Neural cell (in vitro differentiated cells): ENCODE measurements at regions not wholly inside any gene's neighbourhood (a gene's known extent, or its start where the extent isn't known, plus 50 kb on each side); places are given as distances from the start of the nearest gene placed in this dataset.

Source experiments
- H2AFZ ChIP-seq: fragments of 200-600, 300-800 bp; sonication (generic), shearing (Covaris generic); 2 replicates; pipeline ENCODE4 v1.6.0; 2014; ENCODE audit warnings: low read depth, mild to moderate bottlenecking, antibody characterized with exemption, low read length, moderate library complexity
- H3F3A ChIP-seq: fragments of 200-600 bp; shearing (Covaris generic); 2 replicates; pipeline ENCODE4 v1.6.1; 2016; ENCODE audit warnings: mild to moderate bottlenecking, moderate library complexity, mixed read lengths, antibody characterized with exemption, low read length; ENCODE audit not compliant: insufficient read depth, poor library complexity, severe bottlenecking
- H3K27ac ChIP-seq: fragments of 200-600, 300-800 bp; sonication (generic), shearing (Covaris generic); 2 replicates; pipeline ENCODE4 v1.5.1; 2014; ENCODE audit warnings: mild to moderate bottlenecking, low read length, moderate library complexity
- H3K27me3 ChIP-seq: fragments of 300-800, 200-600 bp; sonication (generic), shearing (Covaris generic); 2 replicates; pipeline ENCODE4 v1.6.0; 2014; ENCODE audit warnings: mild to moderate bottlenecking, low read depth, low read length, moderate library complexity; ENCODE audit not compliant: insufficient read depth
- H3K36me3 ChIP-seq: fragments of 300-800, 200-600 bp; sonication (generic), shearing (Covaris generic); 2 replicates; pipeline ENCODE4 v1.5.1; 2014; ENCODE audit warnings: mild to moderate bottlenecking, antibody characterized with exemption, low read length, moderate library complexity; ENCODE audit not compliant: insufficient read depth
- H3K4me2 ChIP-seq: fragments of 300-800, 200-600 bp; sonication (generic), shearing (Covaris generic); 2 replicates; pipeline ENCODE4 v1.6.0; 2014; ENCODE audit warnings: mild to moderate bottlenecking, low read length
- H3K4me3 ChIP-seq: fragments of 300-800, 200-600 bp; sonication (generic), shearing (Covaris generic); 2 replicates; pipeline ENCODE4 v1.5.1; 2014; ENCODE audit warnings: mild to moderate bottlenecking, low read length, moderate library complexity
- H3K79me2 ChIP-seq: fragments of 200-600 bp; shearing (Covaris generic); replicated peaks from 2 replicates; pipeline ENCODE4 v1.6.0; 2014; ENCODE audit warnings: mild to moderate bottlenecking, low read length, moderate library complexity; ENCODE audit not compliant: insufficient read depth
- H3K9ac ChIP-seq: fragments of 300-800, 200-600 bp; sonication (generic), shearing (Covaris generic); 2 replicates; pipeline ENCODE4 v1.6.1; 2016; ENCODE audit warnings: mild to moderate bottlenecking, low read length, mixed read lengths
- H3K9me2 ChIP-seq: fragments of 200-600 bp; shearing (Covaris generic); 2 replicates; pipeline ENCODE4 v1.6.1; 2016; ENCODE audit warnings: mild to moderate bottlenecking, low read length, mixed read lengths; ENCODE audit not compliant: insufficient read depth
- H3K9me3 ChIP-seq: fragments of 200-600, 300-800 bp; sonication (generic), shearing (Covaris generic); 2 replicates; pipeline ENCODE4 v1.6.1; 2016; ENCODE audit warnings: mild to moderate bottlenecking, mixed run types, low read length, moderate library complexity, mixed read lengths
- H4K20me1 ChIP-seq: fragments of 200-600 bp; shearing (Covaris generic); 2 replicates; pipeline ENCODE4 v1.6.1; 2016; ENCODE audit warnings: mild to moderate bottlenecking, mixed run types; ENCODE audit not compliant: insufficient read depth
- CTCF ChIP-seq: fragments of 450-650 bp; IDR thresholded peaks from 2 replicates; pipeline ENCODE4 v1.5.1; 2014; ENCODE audit warnings: antibody characterized with exemption, mild to moderate bottlenecking, moderate library complexity; ENCODE audit not compliant: poor library complexity, severe bottlenecking
- EP300 ChIP-seq: fragments of 450-650 bp; conservative IDR thresholded peaks from 2 replicates; pipeline ENCODE4 v1.6.1; 2014; ENCODE audit warnings: antibody characterized with exemption, mild to moderate bottlenecking, moderate library complexity; ENCODE audit not compliant: poor library complexity, severe bottlenecking
- EZH2 ChIP-seq: fragments of 200-600, 300-800 bp; shearing (Covaris generic), sonication (generic); IDR thresholded peaks from 2 replicates; pipeline ENCODE4 v1.6.1; 2014; ENCODE audit warnings: antibody characterized with exemption, low read length, borderline replicate concordance, mild to moderate bottlenecking; ENCODE audit not compliant: insufficient read depth, poor library complexity, severe bottlenecking
- MXI1 ChIP-seq: fragments of 450-650 bp; conservative IDR thresholded peaks from 2 replicates; pipeline ENCODE4 v1.6.1; 2014; ENCODE audit warnings: antibody characterized with exemption, mild to moderate bottlenecking; ENCODE audit not compliant: poor library complexity, severe bottlenecking
- POLR2AphosphoS5 ChIP-seq: IDR thresholded peaks from 2 replicates; pipeline ENCODE4 v1.6.1; 2012
- RAD21 ChIP-seq: fragments of 450-650 bp; conservative IDR thresholded peaks from 2 replicates; pipeline ENCODE4 v1.6.1; 2014; ENCODE audit warnings: antibody characterized with exemption, mild to moderate bottlenecking, moderate library complexity
- SMC3 ChIP-seq: fragments of 450-650 bp; conservative IDR thresholded peaks from 2 replicates; pipeline ENCODE4 v1.6.1; 2014; ENCODE audit warnings: antibody characterized with exemption, mild to moderate bottlenecking, moderate library complexity; ENCODE audit not compliant: poor library complexity
- TAF1 ChIP-seq: IDR thresholded peaks from 2 replicates; pipeline ENCODE4 v1.6.1; 2012; ENCODE audit warnings: low read depth
- TF ChIP-seq, protein P1 (sequence below): IDR thresholded peaks from 2 replicates; pipeline ENCODE4 v1.6.1; 2012; ENCODE audit warnings: borderline replicate concordance

DNA sequence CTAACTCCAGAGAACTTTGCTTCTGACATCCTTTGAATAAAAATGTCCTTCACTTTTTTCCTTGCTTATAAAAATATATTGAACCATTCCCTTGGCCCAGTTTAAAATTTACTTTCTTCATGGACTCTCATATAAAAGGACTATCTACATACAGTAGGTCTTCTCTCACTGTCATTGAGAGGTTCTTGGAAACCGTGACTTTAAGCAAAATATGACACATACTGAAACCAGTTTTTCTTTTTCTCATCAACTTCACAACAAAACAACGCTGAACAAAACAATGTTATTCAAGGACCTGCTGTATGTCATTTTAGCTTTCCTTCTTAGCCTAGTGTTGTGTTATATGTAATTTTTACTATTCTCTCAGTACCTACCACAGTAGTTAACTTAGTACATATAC, 496.8 kb downstream of the CENPC start:
- H4K20me1 ChIP-seq: no peaks in the 10 kb centered on the region
- no peaks in the 10 kb centered on the region for H3K9me2 ChIP-seq
- H3K36me3 ChIP-seq: no peaks in the 10 kb centered on the region
- no peak overlapping the region for H2AFZ ChIP-seq
- H3K4me2 ChIP-seq: no peak overlapping the region
- H3K27me3 ChIP-seq: no peaks in the 10 kb centered on the region
- no peak overlapping the region for H3K4me3 ChIP-seq
- TF ChIP-seq EZH2: no peak
- no peak for TF ChIP-seq MXI1
- TF ChIP-seq, protein P1, sequence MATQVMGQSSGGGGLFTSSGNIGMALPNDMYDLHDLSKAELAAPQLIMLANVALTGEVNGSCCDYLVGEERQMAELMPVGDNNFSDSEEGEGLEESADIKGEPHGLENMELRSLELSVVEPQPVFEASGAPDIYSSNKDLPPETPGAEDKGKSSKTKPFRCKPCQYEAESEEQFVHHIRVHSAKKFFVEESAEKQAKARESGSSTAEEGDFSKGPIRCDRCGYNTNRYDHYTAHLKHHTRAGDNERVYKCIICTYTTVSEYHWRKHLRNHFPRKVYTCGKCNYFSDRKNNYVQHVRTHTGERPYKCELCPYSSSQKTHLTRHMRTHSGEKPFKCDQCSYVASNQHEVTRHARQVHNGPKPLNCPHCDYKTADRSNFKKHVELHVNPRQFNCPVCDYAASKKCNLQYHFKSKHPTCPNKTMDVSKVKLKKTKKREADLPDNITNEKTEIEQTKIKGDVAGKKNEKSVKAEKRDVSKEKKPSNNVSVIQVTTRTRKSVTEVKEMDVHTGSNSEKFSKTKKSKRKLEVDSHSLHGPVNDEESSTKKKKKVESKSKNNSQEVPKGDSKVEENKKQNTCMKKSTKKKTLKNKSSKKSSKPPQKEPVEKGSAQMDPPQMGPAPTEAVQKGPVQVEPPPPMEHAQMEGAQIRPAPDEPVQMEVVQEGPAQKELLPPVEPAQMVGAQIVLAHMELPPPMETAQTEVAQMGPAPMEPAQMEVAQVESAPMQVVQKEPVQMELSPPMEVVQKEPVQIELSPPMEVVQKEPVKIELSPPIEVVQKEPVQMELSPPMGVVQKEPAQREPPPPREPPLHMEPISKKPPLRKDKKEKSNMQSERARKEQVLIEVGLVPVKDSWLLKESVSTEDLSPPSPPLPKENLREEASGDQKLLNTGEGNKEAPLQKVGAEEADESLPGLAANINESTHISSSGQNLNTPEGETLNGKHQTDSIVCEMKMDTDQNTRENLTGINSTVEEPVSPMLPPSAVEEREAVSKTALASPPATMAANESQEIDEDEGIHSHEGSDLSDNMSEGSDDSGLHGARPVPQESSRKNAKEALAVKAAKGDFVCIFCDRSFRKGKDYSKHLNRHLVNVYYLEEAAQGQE: no peak
- no peak for TF ChIP-seq SMC3
- TF ChIP-seq RAD21: no peak
- no peak for TF ChIP-seq EP300
- no peak for TF ChIP-seq POLR2AphosphoS5
- no peak for TF ChIP-seq CTCF
- no peak for TF ChIP-seq TAF1
- no peak overlapping the region for H3K9ac ChIP-seq
- H3K27ac ChIP-seq: no peak overlapping the region
- H3F3A ChIP-seq: no peaks in the 10 kb centered on the region
- H3K79me2 ChIP-seq: no peaks in the 10 kb centered on the region
- H3K9me3 ChIP-seq: no peaks in the 10 kb centered on the region

- Histone ChIP-seq H3K9me3 (no peaks in the 10 kb centered on the region), H3K27ac (no peak overlapping the region), H3K4me3 (no peak overlapping the region), H3K27me3 (no peaks in the 10 kb centered on the region), H3F3A (no peaks in the 10 kb centered on the region), H4K20me1 (no peaks in the 10 kb centered on the region), H3K4me2 (no peak overlapping the region), H2AFZ (no peak overlapping the region), H3K36me3 (no peaks in the 10 kb centered on the region), H3K9ac (no peak overlapping the region), H3K79me2 (no peaks in the 10 kb centered on the region), H3K9me2 (no peaks in the 10 kb centered on the region)
- TF ChIP-seq SMC3: no peak
- no peak for TF ChIP-seq EZH2
- no peak for TF ChIP-seq RAD21
- no peak for TF ChIP-seq MXI1
- no peak for TF ChIP-seq TAF1
These were observed 505.0 kb downstream of the CENPC start for GRCh38 chr4:67040315-67040714.

DNA sequence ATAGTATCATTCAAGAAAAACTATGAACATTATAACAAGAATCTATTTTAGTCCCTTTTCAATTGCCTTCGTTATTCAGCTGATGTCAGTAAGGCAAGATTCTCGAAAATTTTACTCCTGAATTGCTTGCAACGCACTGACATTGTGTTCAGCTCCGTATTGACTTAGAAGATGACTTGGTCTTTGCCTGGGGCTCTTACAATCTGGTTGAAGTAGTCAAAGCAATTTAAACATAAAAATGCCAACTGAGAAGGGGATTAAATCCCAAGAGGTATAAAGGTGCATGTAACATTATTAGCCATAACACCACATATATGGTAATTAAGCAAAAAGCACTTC, 507.1 kb downstream of the CENPC start:
- H3K36me3 ChIP-seq: no peaks in the 10 kb centered on the region
- no peak overlapping the region for H3K4me3 ChIP-seq
- no peak overlapping the region for H3K27ac ChIP-seq
- no peaks in the 10 kb centered on the region for H3F3A ChIP-seq
- H3K9me2 ChIP-seq: no peaks in the 10 kb centered on the region
- H3K27me3 ChIP-seq: no peaks in the 10 kb centered on the region
- no peak overlapping the region for H2AFZ ChIP-seq
- no peaks in the 10 kb centered on the region for H4K20me1 ChIP-seq
- no peak overlapping the region for H3K9ac ChIP-seq
- no peaks in the 10 kb centered on the region for H3K79me2 ChIP-seq
- TF ChIP-seq POLR2AphosphoS5 (no peak), TAF1 (no peak), CTCF (no peak), SMC3 (no peak), EP300 (no peak), EZH2 (no peak), MXI1 (no peak), RAD21 (no peak)
- TF ChIP-seq, protein P1: no peak
- H3K9me3 ChIP-seq: no peaks in the 10 kb centered on the region
- H3K4me2 ChIP-seq: no peak overlapping the region
